SU-DHL-6 (cell line): ENCODE measurements at regions not wholly inside any gene's neighbourhood (a gene's known extent, or its start where the extent isn't known, plus 50 kb on each side); places are given as distances from the start of the nearest gene placed in this dataset.

Source experiments
- H2AFZ ChIP-seq: fragments of 200-600 bp; sonication (generic); 2 replicates; pipeline ENCODE4 v1.6.1; 2014; ENCODE audit warnings: low read depth, mild to moderate bottlenecking, moderate library complexity, mixed read lengths, antibody characterized with exemption, low read length; ENCODE audit not compliant: severe bottlenecking
- H3F3A ChIP-seq: fragments of 200-600 bp; shearing (Covaris generic); 2 replicates; pipeline ENCODE4 v1.6.0; 2016; ENCODE audit warnings: antibody characterized with exemption, mild to moderate bottlenecking; ENCODE audit not compliant: insufficient read depth
- H3K27ac ChIP-seq: fragments of 200-600 bp; sonication (generic); 2 replicates; pipeline ENCODE4 v1.5.1; 2016; ENCODE audit warnings: low read depth, mild to moderate bottlenecking, low read length, moderate library complexity, mixed read lengths
- H3K27me3 ChIP-seq: fragments of 200-600 bp; sonication (generic), shearing (Covaris generic); 2 replicates; pipeline ENCODE4 v1.6.0; 2014; ENCODE audit warnings: mild to moderate bottlenecking, low read length
- H3K36me3 ChIP-seq: fragments of 200-600 bp; sonication (generic); 2 replicates; pipeline ENCODE4 v1.6.1; 2014; ENCODE audit warnings: mild to moderate bottlenecking, low read length, mixed read lengths
- H3K4me2 ChIP-seq: fragments of 300-600, 200-600 bp; shearing (Covaris generic), sonication (generic); 2 replicates; pipeline ENCODE4 v1.6.0; 2014; ENCODE audit warnings: low read length, low read depth, mild to moderate bottlenecking; ENCODE audit not compliant: poor library complexity, severe bottlenecking
- H3K4me3 ChIP-seq: fragments of 200-600 bp; sonication (generic); 2 replicates; pipeline ENCODE4 v1.5.1; 2014; ENCODE audit warnings: antibody characterized with exemption, low read length, mild to moderate bottlenecking, mixed read lengths; ENCODE audit not compliant: insufficient read depth, poor library complexity, severe bottlenecking
- H3K79me2 ChIP-seq: fragments of 200-600 bp; sonication (generic); 2 replicates; pipeline ENCODE4 v1.6.1; 2014; ENCODE audit warnings: mild to moderate bottlenecking, low read length, moderate library complexity; ENCODE audit not compliant: insufficient read depth
- H3K9ac ChIP-seq: fragments of 200-600 bp; sonication (generic); 2 replicates; pipeline ENCODE4 v1.7.0; 2014; ENCODE audit warnings: mild to moderate bottlenecking, low read length
- H3K9me2 ChIP-seq: fragments of 200-600 bp; sonication (generic); replicated peaks from 2 replicates; pipeline ENCODE4 v1.6.1; 2014; ENCODE audit warnings: low read length; ENCODE audit not compliant: insufficient read depth
- H3K9me3 ChIP-seq: fragments of 200-600 bp; sonication (generic); 2 replicates; pipeline ENCODE4 v1.6.1; 2014; ENCODE audit warnings: low read length, mixed read lengths; ENCODE audit not compliant: insufficient read depth
- H4K20me1 ChIP-seq: fragments of 200-600 bp; sonication (generic); 2 replicates; pipeline ENCODE4 v1.6.1; 2014; ENCODE audit warnings: low read depth, mild to moderate bottlenecking, antibody characterized with exemption, low read length, moderate library complexity, mixed read lengths
- CTCF ChIP-seq: fragments of 200-600 bp; sonication (generic); IDR thresholded peaks from one replicate; pipeline ENCODE4 v1.5.1; 2017; ENCODE audit warnings: antibody characterized with exemption, mild to moderate bottlenecking, low read length, moderate library complexity; ENCODE audit not compliant: insufficient read depth, poor library complexity, severe bottlenecking
- EZH2phosphoT487 ChIP-seq: fragments of 200-600 bp; sonication (generic), shearing (Covaris generic); conservative IDR thresholded peaks from 2 replicates; pipeline ENCODE4 v1.6.1; 2018; ENCODE audit warnings: mild to moderate bottlenecking, antibody characterized with exemption, low read length, moderate library complexity, mixed read lengths

DNA sequence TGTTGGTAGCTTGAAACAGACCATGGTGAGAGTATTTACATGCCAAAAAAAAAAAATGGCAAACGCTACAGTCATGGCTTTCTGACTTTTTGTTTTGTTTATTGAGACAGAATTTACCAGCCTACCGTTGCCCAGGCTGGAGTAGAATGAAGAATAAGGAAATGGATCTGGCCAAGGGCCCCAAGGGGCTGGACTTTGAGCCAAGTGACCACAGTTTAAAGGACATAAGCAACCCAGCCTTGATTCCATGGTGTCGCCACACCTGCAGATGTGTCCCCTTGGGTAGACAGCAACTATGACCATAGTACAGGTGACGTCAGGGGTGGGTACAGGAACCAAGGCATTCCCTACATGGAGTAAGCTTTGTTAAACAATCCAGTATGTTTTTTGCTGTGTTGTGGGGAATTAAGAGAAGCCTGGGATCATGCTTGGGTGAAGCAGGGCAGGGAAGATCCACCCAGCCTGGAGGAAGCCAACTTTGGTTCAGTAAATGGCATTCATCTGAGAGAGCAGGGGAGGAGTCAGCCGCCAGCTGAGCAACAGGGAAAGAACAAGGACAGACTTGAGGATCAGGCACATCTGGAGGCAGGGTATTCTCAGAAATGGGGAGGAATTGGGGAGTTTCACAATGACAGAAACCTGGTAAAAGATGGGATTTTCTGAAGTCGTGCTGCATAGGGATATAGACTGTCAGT, 110.3 kb upstream of the SH3BP4 start:
- Histone ChIP-seq H3K36me3 (no peaks in the 10 kb centered on the region), H3K9ac (no peak overlapping the region), H3K79me2 (no peaks in the 10 kb centered on the region), H3K9me3 (no peaks in the 10 kb centered on the region), H3K27me3 (no peaks in the 10 kb centered on the region), H3K9me2 (no peaks in the 10 kb centered on the region), H3K4me3 (no peak overlapping the region), H2AFZ (no peak overlapping the region), H3K4me2 (no peak overlapping the region), H3F3A (no peaks in the 10 kb centered on the region), H4K20me1 (no peaks in the 10 kb centered on the region), H3K27ac (no peak overlapping the region)
- TF ChIP-seq CTCF (no peak), EZH2phosphoT487 (no peak)

- Histone ChIP-seq H4K20me1 (no peaks in the 10 kb centered on the region), H3K27ac (no peak overlapping the region), H3K79me2 (no peaks in the 10 kb centered on the region), H2AFZ (no peak overlapping the region), H3K9ac (no peak overlapping the region), H3K36me3 (no peaks in the 10 kb centered on the region), H3K27me3 (no peaks in the 10 kb centered on the region), H3K9me3 (no peaks in the 10 kb centered on the region), H3K4me3 (no peak overlapping the region), H3F3A (no peaks in the 10 kb centered on the region), H3K9me2 (no peaks in the 10 kb centered on the region), H3K4me2 (no peak overlapping the region)
- no peak for TF ChIP-seq EZH2phosphoT487
- TF ChIP-seq CTCF, result no peak
Observed at GRCh38 chr2:234840336-234840735, 111.5 kb upstream of the SH3BP4 start.

DNA sequence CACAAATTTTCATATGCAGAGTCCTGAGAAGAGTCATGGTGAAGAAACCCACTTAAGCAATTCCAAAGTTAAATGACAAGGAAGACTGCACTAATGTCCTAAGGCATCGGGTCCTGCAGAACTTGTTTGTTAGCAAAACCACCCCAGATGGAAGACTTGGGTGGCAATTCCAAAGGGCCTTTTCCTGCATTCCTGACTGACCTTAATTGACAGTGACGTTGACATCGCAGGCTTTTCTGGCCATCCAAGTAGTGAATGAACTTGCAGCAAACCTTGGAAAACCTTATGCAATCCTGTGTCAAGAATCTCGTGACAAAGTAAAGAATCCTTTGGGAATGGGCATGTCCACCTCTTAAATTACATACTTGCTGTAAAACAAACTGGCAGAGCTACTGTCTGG, 112.5 kb upstream of the SH3BP4 start:
- no peak overlapping the region for H3K4me2 ChIP-seq
- TF ChIP-seq EZH2phosphoT487 (no peak), CTCF (no peak)
- no peaks in the 10 kb centered on the region for H3F3A ChIP-seq
- H3K9me2 ChIP-seq, result no peaks in the 10 kb centered on the region
- no peaks in the 10 kb centered on the region for H4K20me1 ChIP-seq
- H3K27me3 ChIP-seq, result no peaks in the 10 kb centered on the region
- H3K79me2 ChIP-seq, result no peaks in the 10 kb centered on the region
- H3K9ac ChIP-seq, result no peak overlapping the region
- no peaks in the 10 kb centered on the region for H3K36me3 ChIP-seq
- H3K9me3 ChIP-seq, result no peaks in the 10 kb centered on the region
- no peak overlapping the region for H2AFZ ChIP-seq
- H3K4me3 ChIP-seq, result no peak overlapping the region
- no peak overlapping the region for H3K27ac ChIP-seq
